Colonic mucosa (tissue), 4 donors: ENCODE measurements at regions not wholly inside any gene's neighbourhood (a gene's known extent, or its start where the extent isn't known, plus 50 kb on each side); places are given as distances from the start of the nearest gene placed in this dataset.

Experiments
- DNase-seq: peaks from one replicate; pipeline ENCODE4 v3.0.0-alpha.2; 2020
- H3K27ac ChIP-seq: fragments of 200-600 bp; one replicate; pipeline ENCODE4 v1.8.0; 2021
- H3K27me3 ChIP-seq: fragments of 200-600 bp; one replicate; pipeline ENCODE4 v1.8.0; 2021
- H3K36me3 ChIP-seq: fragments of 200-600 bp; one replicate; pipeline ENCODE4 v1.8.0; 2021
- H3K4me1 ChIP-seq: fragments of 200-600 bp; one replicate; pipeline ENCODE4 v1.8.0; 2021; ENCODE audit warnings: mild to moderate bottlenecking
- H3K4me3 ChIP-seq: fragments of 200-600 bp; one replicate; pipeline ENCODE4 v1.8.0; 2021
- H3K9ac ChIP-seq, 2 donors: one replicate each; pipeline ENCODE4 v1.7.0; 2013; ENCODE audit warnings: control low read depth in 2 of 2, low read depth in 2 of 2, low read length in 2 of 2
- H3K9me3 ChIP-seq: fragments of 200-600 bp; one replicate; pipeline ENCODE4 v1.8.0; 2021
- intact Hi-C: fragments of 100-400 bp; cut with DNase I; formaldehyde crosslinking; loops from one replicate; pipeline ENCODE4 v1.14.1; 2022
- TF ChIP-seq, protein P1 (sequence below): fragments of 200-600 bp; IDR thresholded peaks from one replicate; pipeline ENCODE4 v1.8.0; 2022; ENCODE audit warnings: antibody characterized with exemption, mild to moderate bottlenecking
- donor health status: healthy.
- donor health status: DM: no; HTN: no; CAD: no.
- donor health status: DM: no; HTN: no; CAD: no.

DNA sequence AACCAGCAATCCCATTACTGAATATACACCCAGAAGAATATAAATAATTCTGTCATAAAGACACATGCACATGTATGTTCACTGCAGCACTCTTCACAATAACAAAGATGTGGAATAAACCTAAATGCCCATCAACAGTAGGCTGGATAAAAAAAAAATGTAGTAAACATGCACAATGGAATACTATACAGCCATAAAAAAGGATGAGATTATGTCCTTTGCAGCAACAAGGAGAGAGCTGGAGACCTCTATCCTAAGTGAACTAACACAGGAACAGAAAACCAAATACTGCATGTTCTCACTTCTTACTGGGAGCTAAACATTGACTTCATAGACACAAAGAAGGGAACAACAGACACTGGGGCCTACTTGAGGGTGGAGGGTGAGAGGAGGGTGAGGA lies 2067.7 kb downstream of the ARAP2 start:
- Histone ChIP-seq H3K4me1 (no peaks in the 10 kb centered on the region), H3K36me3 (no peaks in the 10 kb centered on the region), H3K9ac (no peak overlapping the region), H3K9me3 (no peaks in the 10 kb centered on the region), H3K27me3 (no peaks in the 10 kb centered on the region), H3K27ac (no peak overlapping the region), H3K4me3 (no peak overlapping the region)
- intact Hi-C loops, result no loop called here
- DNase-seq, result no peak
- TF ChIP-seq, protein P1, sequence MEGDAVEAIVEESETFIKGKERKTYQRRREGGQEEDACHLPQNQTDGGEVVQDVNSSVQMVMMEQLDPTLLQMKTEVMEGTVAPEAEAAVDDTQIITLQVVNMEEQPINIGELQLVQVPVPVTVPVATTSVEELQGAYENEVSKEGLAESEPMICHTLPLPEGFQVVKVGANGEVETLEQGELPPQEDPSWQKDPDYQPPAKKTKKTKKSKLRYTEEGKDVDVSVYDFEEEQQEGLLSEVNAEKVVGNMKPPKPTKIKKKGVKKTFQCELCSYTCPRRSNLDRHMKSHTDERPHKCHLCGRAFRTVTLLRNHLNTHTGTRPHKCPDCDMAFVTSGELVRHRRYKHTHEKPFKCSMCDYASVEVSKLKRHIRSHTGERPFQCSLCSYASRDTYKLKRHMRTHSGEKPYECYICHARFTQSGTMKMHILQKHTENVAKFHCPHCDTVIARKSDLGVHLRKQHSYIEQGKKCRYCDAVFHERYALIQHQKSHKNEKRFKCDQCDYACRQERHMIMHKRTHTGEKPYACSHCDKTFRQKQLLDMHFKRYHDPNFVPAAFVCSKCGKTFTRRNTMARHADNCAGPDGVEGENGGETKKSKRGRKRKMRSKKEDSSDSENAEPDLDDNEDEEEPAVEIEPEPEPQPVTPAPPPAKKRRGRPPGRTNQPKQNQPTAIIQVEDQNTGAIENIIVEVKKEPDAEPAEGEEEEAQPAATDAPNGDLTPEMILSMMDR, result no peak

DNA sequence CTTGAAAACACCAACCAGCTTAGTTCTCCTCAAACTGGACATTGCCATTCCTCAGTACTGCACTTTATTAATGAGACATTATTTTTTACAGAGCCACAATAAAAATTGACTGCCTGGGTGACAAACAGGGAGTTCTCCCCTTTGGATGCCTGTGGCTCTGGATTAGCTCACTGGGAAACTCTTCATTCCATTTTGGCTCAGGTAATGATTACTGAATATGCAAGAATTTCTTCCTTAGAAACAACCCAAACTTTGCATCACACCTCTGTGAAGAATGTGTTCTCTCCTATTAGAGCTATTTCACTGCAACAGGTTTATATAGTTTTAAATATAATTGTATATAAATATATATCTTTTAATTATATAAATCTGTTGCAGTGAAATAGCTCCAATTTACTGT lies 2065.8 kb downstream of the ARAP2 start:
- TF ChIP-seq, protein P1, result no peak
- H3K27me3 ChIP-seq, result no peaks in the 10 kb centered on the region
- intact Hi-C loops, result no loop called here

DNA sequence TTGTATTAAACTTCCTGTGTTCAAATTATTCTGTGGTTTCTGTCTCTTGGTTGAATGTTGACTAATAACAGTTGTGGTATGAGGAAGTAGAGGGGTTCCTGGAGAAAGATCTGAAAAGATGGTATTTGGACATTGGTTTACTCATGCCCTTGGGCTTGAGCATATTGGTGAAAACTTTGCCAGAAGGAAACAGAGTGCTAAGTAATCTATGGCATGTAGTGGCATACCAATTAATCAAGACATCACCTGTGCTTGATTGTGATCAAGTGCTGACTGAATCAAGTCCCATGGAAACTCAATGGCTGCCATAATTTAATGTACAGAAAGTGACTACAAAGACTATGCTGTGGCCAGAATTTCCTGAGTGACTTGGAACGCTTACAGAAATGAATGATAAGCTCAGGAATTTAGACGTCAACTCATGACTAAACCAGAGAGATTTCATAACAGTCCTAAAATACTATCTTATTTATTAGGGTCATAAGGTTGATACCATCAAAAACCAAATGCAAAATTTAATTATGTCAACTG lies 2062.9 kb downstream of the ARAP2 start:
- Histone ChIP-seq H3K4me1 (no peaks in the 10 kb centered on the region), H3K9ac (no peak overlapping the region), H3K4me3 (no peak overlapping the region), H3K27me3 (no peaks in the 10 kb centered on the region), H3K9me3 (no peaks in the 10 kb centered on the region), H3K27ac (no peak overlapping the region), H3K36me3 (no peaks in the 10 kb centered on the region)
- DNase-seq, result no peak
- intact Hi-C loops, result no loop called here
- TF ChIP-seq, protein P1, result no peak

More for the DNA sequence above, 2065.8 kb downstream of the ARAP2 start:
- no peak overlapping the region for H3K27ac ChIP-seq
- DNase-seq, result no peak
- no peaks in the 10 kb centered on the region for H3K36me3 ChIP-seq
- H3K9me3 ChIP-seq, result no peaks in the 10 kb centered on the region
- H3K4me3 ChIP-seq, result no peak overlapping the region
- H3K4me1 ChIP-seq, result no peaks in the 10 kb centered on the region
- H3K9ac ChIP-seq, result no peak overlapping the region

DNA sequence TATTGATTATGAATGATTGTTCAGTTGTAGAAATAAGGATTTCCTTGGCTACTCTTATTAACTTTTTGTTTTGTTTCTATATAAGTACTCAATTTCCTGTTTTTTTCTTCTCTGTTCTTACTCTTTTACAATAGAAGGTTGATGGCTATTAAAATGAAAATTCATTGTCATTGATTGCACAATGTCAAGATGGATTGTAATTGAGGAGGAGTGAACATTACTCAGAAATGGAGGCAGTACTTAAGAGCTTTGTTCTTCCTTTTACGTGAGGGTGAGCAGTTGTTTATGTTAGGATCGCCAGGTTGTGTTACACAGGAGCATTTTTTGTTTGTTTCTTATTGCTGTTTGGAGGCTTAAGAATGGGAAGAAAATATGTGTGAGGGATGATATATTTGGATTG lies 2062.4 kb downstream of the ARAP2 start:
- Histone ChIP-seq H3K27ac (no peak overlapping the region), H3K9me3 (no peaks in the 10 kb centered on the region), H3K4me3 (no peak overlapping the region), H3K9ac (no peak overlapping the region), H3K36me3 (no peaks in the 10 kb centered on the region), H3K27me3 (no peaks in the 10 kb centered on the region), H3K4me1 (no peaks in the 10 kb centered on the region)
- no peak for DNase-seq
- intact Hi-C loops, result no loop called here
- TF ChIP-seq, protein P1, result no peak

DNA sequence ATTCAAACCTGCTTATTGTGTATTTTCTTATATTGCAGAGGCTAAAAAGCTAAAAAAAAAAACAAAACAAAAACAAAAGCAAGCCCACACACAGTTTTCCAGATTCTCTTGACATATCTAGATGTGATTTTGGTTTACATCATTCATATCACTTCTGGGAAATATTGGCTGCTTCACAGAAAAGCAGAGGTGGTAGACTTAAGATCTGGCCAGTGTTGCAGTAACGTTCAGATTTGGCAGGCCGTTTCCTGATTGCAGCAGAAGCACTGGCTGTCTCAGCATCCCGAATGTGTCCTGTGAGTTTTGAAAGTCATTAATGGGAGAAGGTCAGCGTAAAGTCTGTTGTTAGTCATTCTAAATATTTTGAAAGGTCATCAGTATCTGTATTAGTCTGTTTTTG lies 2062.0 kb downstream of the ARAP2 start:
- Histone ChIP-seq H3K4me3 (no peak overlapping the region), H3K9me3 (no peaks in the 10 kb centered on the region), H3K27ac (no peak overlapping the region), H3K4me1 (no peaks in the 10 kb centered on the region), H3K36me3 (no peaks in the 10 kb centered on the region), H3K9ac (no peak overlapping the region), H3K27me3 (no peaks in the 10 kb centered on the region)
- TF ChIP-seq, protein P1, result no peak
- intact Hi-C loops, result no loop called here
- DNase-seq, result no peak
